ENCODE measurements at regions not wholly inside any gene's neighbourhood (a gene's known extent, or its start where the extent isn't known, plus 50 kb on each side); places are given as distances from the start of the nearest gene placed in this dataset.

- TF ChIP-seq ZNF462 (CRISPR knock-in tag; IDR thresholded peaks at IDR 0.05) (no peak), STAT1 (IDR thresholded peaks at IDR 0.05; ENCODE audit: unreplicated experiment) (no peak), EZH2phosphoT487 (IDR thresholded peaks at IDR 0.05; ENCODE audit: unreplicated experiment) (no peak)
Observed at GRCh38 chrX:2566055-2566454, 65.3 kb upstream of the DHRSX start (continued).

- Histone ChIP-seq H3K27ac (ENCODE audit: low read depth) (no peak overlapping the region), H3K4me1 (ENCODE audit: insufficient read depth) (peaks cover 7% of the 10 kb centered on the region), H3K36me3 (ENCODE audit: insufficient read depth) (no peaks in the 10 kb centered on the region), H3F3A (replicated peaks; ENCODE audit: low read depth) (no peaks in the 10 kb centered on the region), H4K20me1 (replicated peaks; ENCODE audit: insufficient read depth) (no peaks in the 10 kb centered on the region), H2AFZ (no peak overlapping the region), H3K79me2 (replicated peaks; ENCODE audit: insufficient read depth) (no peaks in the 10 kb centered on the region), H3K9me2 (ENCODE audit: insufficient read depth) (peaks cover 10% of the 10 kb centered on the region), H3K27me3 (ENCODE audit: insufficient read depth) (no peaks in the 10 kb centered on the region), H3K4me2 (no peak overlapping the region), H3K4me3 (no peak overlapping the region)
- Mint-ChIP-seq H3K27ac (no peak overlapping the region), H3K27me3 (ENCODE audit: insufficient read depth, low read depth, poor library complexity) (no peaks in the 10 kb centered on the region), H3K4me1 (no peaks in the 10 kb centered on the region; the same call in 2 of the 3 replicates), H3K9me3 (no peaks in the 10 kb centered on the region; the same call in 2 of the 3 replicates), H3K36me3 (ENCODE audit: low read depth) (no peaks in the 10 kb centered on the region), H3K4me3 (no peak overlapping the region)
- ATAC-seq (no peak), DNase-seq (ENCODE audit: low spot score) (no peak)
- no peak for TF ChIP-seq NANOG (IDR thresholded peaks at IDR 0.05; ENCODE audit: borderline replicate concordance)
Observed at GRCh38 chrX:2561456-2561855, 60.7 kb upstream of the DHRSX start.

GRCh38 chrX:2559124-2559523 is 58.3 kb upstream of the DHRSX start:
- Mint-ChIP-seq H3K36me3 (ENCODE audit: low read depth) (peaks cover 13% of the 10 kb centered on the region), H3K4me1 (peaks cover 3% of the 10 kb centered on the region; the same call in 1 of the 3 replicates), H3K27ac (no peak overlapping the region), H3K27me3 (ENCODE audit: insufficient read depth, low read depth, poor library complexity) (no peaks in the 10 kb centered on the region), H3K9me3 (peaks cover 12% of the 10 kb centered on the region), H3K4me3 (no peak overlapping the region)
- Histone ChIP-seq H3K36me3 (ENCODE audit: insufficient read depth) (no peaks in the 10 kb centered on the region), H3K4me3 (no peak overlapping the region), H3F3A (replicated peaks; ENCODE audit: low read depth) (no peaks in the 10 kb centered on the region), H3K4me1 (ENCODE audit: insufficient read depth) (no peaks in the 10 kb centered on the region), H2AFZ (no peak overlapping the region), H3K27ac (ENCODE audit: low read depth) (no peak overlapping the region), H3K79me2 (replicated peaks; ENCODE audit: insufficient read depth) (no peaks in the 10 kb centered on the region), H3K4me2 (no peak overlapping the region), H4K20me1 (replicated peaks; ENCODE audit: insufficient read depth) (no peaks in the 10 kb centered on the region), H3K9me2 (ENCODE audit: insufficient read depth) (peaks cover 15% of the 10 kb centered on the region), H3K27me3 (ENCODE audit: insufficient read depth) (no peaks in the 10 kb centered on the region)
- no peak for DNase-seq (ENCODE audit: low spot score)
- ATAC-seq, result no peak
- TF ChIP-seq CTCF (conservative IDR thresholded peaks at IDR 0.05; ENCODE audit: low read depth in 2 of 2) (no peak), NANOG (IDR thresholded peaks at IDR 0.05; ENCODE audit: borderline replicate concordance) (no peak), CREB1 (CRISPR knock-in tag; IDR thresholded peaks at IDR 0.05; ENCODE audit: low read depth) (no peak), EZH2phosphoT487 (IDR thresholded peaks at IDR 0.05; ENCODE audit: unreplicated experiment) (no peak), ETS1 (IDR thresholded peaks at IDR 0.05) (no peak), EZH2 (IDR thresholded peaks at IDR 0.05; ENCODE audit: low read depth, unreplicated experiment) (no peak), POLR2AphosphoS5 (IDR thresholded peaks at IDR 0.05; ENCODE audit: low read depth) (no peak), STAT1 (IDR thresholded peaks at IDR 0.05; ENCODE audit: unreplicated experiment) (no peak), JUNB (IDR thresholded peaks at IDR 0.05; ENCODE audit: unreplicated experiment) (no peak), ZNF331 (CRISPR knock-in tag; IDR thresholded peaks at IDR 0.05; ENCODE audit: low read depth) (no peak)
